ENCODE measurements at regions not wholly inside any gene's neighbourhood (a gene's known extent, or its start where the extent isn't known, plus 50 kb on each side); places are given as distances from the start of the nearest gene placed in this dataset.

DNA sequence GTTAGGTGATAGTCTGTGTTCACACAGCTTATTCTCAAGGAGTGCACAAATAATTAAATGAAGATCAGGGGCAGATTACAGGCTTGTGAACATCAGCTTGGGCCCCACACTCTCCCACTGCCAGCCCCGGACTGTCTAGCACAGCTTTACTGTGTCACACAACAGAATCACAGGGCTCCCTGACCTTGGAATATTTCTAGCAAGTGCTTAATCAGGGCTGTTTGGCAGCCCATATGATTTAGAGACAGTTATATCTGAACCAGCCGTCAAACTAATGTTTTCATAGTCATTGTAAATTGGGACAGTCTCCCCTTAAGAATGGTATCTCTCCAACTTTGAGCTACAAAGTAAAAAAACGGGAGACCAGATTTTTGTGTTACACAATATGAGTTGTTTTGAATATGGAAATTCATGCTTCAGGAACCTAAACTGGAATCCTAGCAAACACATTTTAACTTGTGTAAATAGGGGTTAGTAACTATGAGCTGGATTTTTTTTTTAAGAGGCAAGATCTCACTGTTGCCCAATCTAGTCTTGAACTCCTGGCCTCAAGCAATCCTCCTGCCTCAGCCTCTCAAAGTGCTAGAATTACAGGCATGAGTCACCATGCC is 517.6 kb downstream of the BNC2 start:
- Mint-ChIP-seq H3K36me3 (ENCODE audit: insufficient read depth, unreplicated experiment) (no peaks in the 10 kb centered on the region), H3K9me3 (ENCODE audit: unreplicated experiment) (no peaks in the 10 kb centered on the region), H3K27me3 (ENCODE audit: insufficient read depth, unreplicated experiment) (peaks cover 2% of the 10 kb centered on the region), H3K4me1 (ENCODE audit: low read depth, unreplicated experiment) (no peaks in the 10 kb centered on the region), H3K27ac (ENCODE audit: unreplicated experiment) (no peak overlapping the region), H3K4me3 (ENCODE audit: unreplicated experiment) (no peak overlapping the region)
- H3K4me1 ChIP-seq: no peaks in the 10 kb centered on the region
- intact Hi-C loops (cut with micrococcal nuclease; ENCODE audit: unreplicated experiment): no loop called here
- BruUV-seq (replicated peaks): no TSS peak
- no peak for TF ChIP-seq CTCF (IDR thresholded peaks at IDR 0.05; ENCODE audit: insufficient read depth in 1 of 2, low read depth in 1 of 2, low read length in 1 of 2, severe bottlenecking in 1 of 2, unreplicated experiment in 1 of 2)
- no peaks in the 10 kb centered on the region for H3K36me3 ChIP-seq (ENCODE audit: control insufficient read depth, insufficient read depth, low read length)
- ChIA-PET POLR2A (no interaction called here), CTCF (no interaction called here)
- DNase-seq: no peak
- H3K4me3 ChIP-seq (ENCODE audit: low read depth, low read length): no peak overlapping the region
- no peaks in the 10 kb centered on the region for H3K27me3 ChIP-seq (replicated peaks; ENCODE audit: control insufficient read depth, insufficient read depth, low read length)
- no peaks in the 10 kb centered on the region for H3K9me3 ChIP-seq

DNA sequence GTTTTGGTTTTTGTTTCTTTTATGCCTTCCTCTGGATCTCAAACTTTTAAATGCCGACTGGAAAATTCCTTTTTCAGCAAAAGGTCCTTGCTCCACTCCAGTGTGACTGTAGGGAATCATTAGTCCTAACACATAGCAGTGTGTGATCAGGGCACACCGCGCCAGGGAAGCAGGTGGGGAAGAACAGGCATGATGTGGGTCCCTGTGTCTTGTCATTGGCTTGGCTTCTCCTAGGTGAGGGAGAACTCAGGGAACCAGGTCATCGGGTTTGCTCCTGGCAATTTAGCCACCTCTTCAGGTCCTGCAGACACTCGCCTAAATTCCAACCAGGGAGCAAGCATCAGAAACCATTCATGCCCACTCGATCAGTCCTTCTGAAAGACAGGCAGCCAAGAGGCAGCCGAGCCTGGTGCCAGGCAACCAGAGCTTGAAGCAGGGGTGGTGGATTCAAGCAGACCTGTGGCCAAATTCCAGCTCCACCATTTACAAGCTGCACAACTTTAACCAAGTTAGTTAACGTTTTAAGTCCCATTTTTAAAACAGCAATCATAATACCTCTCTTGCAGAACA is 514.2 kb downstream of the BNC2 start:
- Mint-ChIP-seq H3K4me1 (ENCODE audit: low read depth, unreplicated experiment) (no peaks in the 10 kb centered on the region), H3K4me3 (ENCODE audit: unreplicated experiment) (no peak overlapping the region), H3K36me3 (ENCODE audit: insufficient read depth, unreplicated experiment) (no peaks in the 10 kb centered on the region), H3K27me3 (ENCODE audit: insufficient read depth, unreplicated experiment) (no peaks in the 10 kb centered on the region), H3K9me3 (ENCODE audit: unreplicated experiment) (no peaks in the 10 kb centered on the region), H3K27ac (ENCODE audit: unreplicated experiment) (no peak overlapping the region)
- Histone ChIP-seq H3K4me1 (no peaks in the 10 kb centered on the region), H3K4me3 (ENCODE audit: low read depth, low read length) (no peak overlapping the region), H3K36me3 (ENCODE audit: control insufficient read depth, insufficient read depth, low read length) (no peaks in the 10 kb centered on the region), H3K27me3 (replicated peaks; ENCODE audit: control insufficient read depth, insufficient read depth, low read length) (no peaks in the 10 kb centered on the region), H3K9me3 (no peaks in the 10 kb centered on the region)
- TF ChIP-seq CTCF (IDR thresholded peaks at IDR 0.05; ENCODE audit: insufficient read depth in 1 of 2, low read depth in 1 of 2, low read length in 1 of 2, severe bottlenecking in 1 of 2, unreplicated experiment in 1 of 2): no peak
- no TSS peak for BruUV-seq (replicated peaks)
- no peak for DNase-seq
- CTCF ChIA-PET: no interaction called here
- POLR2A ChIA-PET: no interaction called here
- intact Hi-C loops (cut with micrococcal nuclease; ENCODE audit: unreplicated experiment): no loop called here

DNA sequence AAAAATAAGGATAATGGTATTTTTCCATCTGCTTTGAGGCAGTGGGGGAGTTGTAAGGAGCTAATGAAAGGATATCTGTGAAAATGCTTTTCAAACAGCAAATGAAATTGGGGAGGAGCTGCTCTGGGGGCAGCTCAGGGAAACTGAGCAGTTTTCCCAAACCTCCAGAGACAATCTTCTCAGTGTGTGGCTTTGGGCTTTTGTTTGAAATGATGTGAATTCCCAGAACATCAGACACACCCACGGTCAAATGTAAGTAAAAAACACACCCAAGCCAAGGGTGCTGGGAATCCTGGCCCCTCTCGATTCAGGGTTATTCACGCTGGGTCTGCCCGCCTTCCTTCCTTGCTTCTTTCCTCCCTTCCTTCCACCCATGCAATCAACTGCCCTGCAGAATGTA is 512.6 kb downstream of the BNC2 start:
- intact Hi-C loops (cut with micrococcal nuclease; ENCODE audit: unreplicated experiment): no loop called here
- DNase-seq: no peak
- Mint-ChIP-seq H3K4me1 (ENCODE audit: low read depth, unreplicated experiment) (no peaks in the 10 kb centered on the region), H3K36me3 (ENCODE audit: insufficient read depth, unreplicated experiment) (no peaks in the 10 kb centered on the region), H3K9me3 (ENCODE audit: unreplicated experiment) (no peaks in the 10 kb centered on the region), H3K27me3 (ENCODE audit: insufficient read depth, unreplicated experiment) (no peaks in the 10 kb centered on the region), H3K27ac (ENCODE audit: unreplicated experiment) (no peak overlapping the region), H3K4me3 (ENCODE audit: unreplicated experiment) (no peak overlapping the region)
- ChIA-PET POLR2A (no interaction called here), CTCF (no interaction called here)
- Histone ChIP-seq H3K4me3 (ENCODE audit: low read depth, low read length) (no peak overlapping the region), H3K27me3 (replicated peaks; ENCODE audit: control insufficient read depth, insufficient read depth, low read length) (no peaks in the 10 kb centered on the region), H3K9me3 (no peaks in the 10 kb centered on the region), H3K36me3 (ENCODE audit: control insufficient read depth, insufficient read depth, low read length) (no peaks in the 10 kb centered on the region), H3K4me1 (no peaks in the 10 kb centered on the region)
- no TSS peak for BruUV-seq (replicated peaks)
- TF ChIP-seq CTCF (IDR thresholded peaks at IDR 0.05; ENCODE audit: insufficient read depth in 1 of 2, low read depth in 1 of 2, low read length in 1 of 2, severe bottlenecking in 1 of 2, unreplicated experiment in 1 of 2): no peak

All from Caco-2 (cell line).